Thymus (tissue), 11 donors: ENCODE measurements at regions not wholly inside any gene's neighbourhood (a gene's known extent, or its start where the extent isn't known, plus 50 kb on each side); places are given as distances from the start of the nearest gene placed in this dataset.

Experiments
- DNase-seq, 9 donors: peaks; one replicate each; pipeline ENCODE4 v3.0.0-alpha.2; 2013; ENCODE audit warnings: low spot score in 9 of 9, low read depth in 6 of 9, missing footprints in 1 of 9
- H3K27ac ChIP-seq, 2 donors: one replicate each; pipeline ENCODE4 v1.5.1; 2013; ENCODE audit warnings: control low read depth in 1 of 2, low read depth in 1 of 2, low read length in 1 of 2, mild to moderate bottlenecking in 1 of 2, moderate library complexity in 1 of 2
- H3K27me3 ChIP-seq, 2 donors: one replicate each; pipeline ENCODE4 v1.5.1; 2013; ENCODE audit warnings: low read length in 1 of 2; ENCODE audit not compliant: control insufficient read depth in 2 of 2, insufficient read depth in 1 of 2
- H3K36me3 ChIP-seq, 2 donors: one replicate each; pipeline ENCODE4 v1.5.1; 2013; ENCODE audit warnings: low read length in 1 of 2, mild to moderate bottlenecking in 1 of 2, moderate library complexity in 1 of 2; ENCODE audit not compliant: control insufficient read depth in 2 of 2, insufficient read depth in 2 of 2
- H3K4me1 ChIP-seq, 2 donors: one replicate each; pipeline ENCODE4 v1.5.1; 2013; ENCODE audit warnings: low read length in 2 of 2; ENCODE audit not compliant: control insufficient read depth in 2 of 2, insufficient read depth in 2 of 2
- H3K4me3 ChIP-seq, 2 donors: one replicate each; pipeline ENCODE4 v1.5.1; 2013; ENCODE audit warnings: low read length in 2 of 2, control low read depth in 1 of 2, mild to moderate bottlenecking in 1 of 2
- H3K9me3 ChIP-seq, 2 donors: one replicate each; pipeline ENCODE4 v1.5.1; 2013; ENCODE audit warnings: low read length in 1 of 2, mild to moderate bottlenecking in 1 of 2; ENCODE audit not compliant: control insufficient read depth in 2 of 2, insufficient read depth in 1 of 2
- WGBS: extraction: QIAGEN DNeasy Blood & Tissue Kit; methylation state at CpG from one replicate; pipeline ENCODE4 v1.1.7; 2013; 5-methylcytosine and 5-hydroxymethylcytosine counted together
- donor health status: healthy.

GRCh38 chr17:77449908-77450741 lies 309.4 kb downstream of the SEC14L1 start:
- Histone ChIP-seq H3K27me3 (no peaks in the 10 kb centered on the region), H3K4me1 (peaks cover 43 to 90% of the 10 kb centered on the region in 2 donors), H3K27ac (peak overlapping the region; percentile 92 to 97), H3K4me3 (peak overlapping the region; percentile 94 to 96), H3K36me3 (peaks cover 7 to 17% of the 10 kb centered on the region in 2 donors), H3K9me3 (peaks cover 0 to 9% of the 10 kb centered on the region in 2 donors)
- DNase-seq: no peak
- WGBS: 83% methylated on average over 23 of the region's 23 CpGs

GRCh38 chr17:77450742-77451244 lies 310.0 kb downstream of the SEC14L1 start:
- Histone ChIP-seq H3K9me3 (peaks cover 0 to 9% of the 10 kb centered on the region in 2 donors), H3K4me1 (peaks cover 45 to 90% of the 10 kb centered on the region in 2 donors), H3K36me3 (peaks cover 13 to 24% of the 10 kb centered on the region in 2 donors), H3K4me3 (peak overlapping the region; percentile 94 to 96), H3K27me3 (no peaks in the 10 kb centered on the region), H3K27ac (peak overlapping the region; percentile 92 to 97)
- 10% methylated on average over 9 of the region's 9 CpGs for WGBS
- DNase-seq: no peak

GRCh38 chr17:77451245-77451893 lies 310.6 kb downstream of the SEC14L1 start:
- no peaks in the 10 kb centered on the region for H3K27me3 ChIP-seq
- H3K4me3 ChIP-seq: peak overlapping the region; percentile 94 to 96
- peaks cover 17 to 30% of the 10 kb centered on the region in 2 donors for H3K36me3 ChIP-seq
- H3K27ac ChIP-seq: peak overlapping the region; percentile 92 to 97
- peak in 4 of 9 donors; percentile 69 to 85 (median 78) for DNase-seq
- peaks cover 0 to 9% of the 10 kb centered on the region in 2 donors for H3K9me3 ChIP-seq
- WGBS: under 1% methylated on average over 44 of the region's 44 CpGs
- H3K4me1 ChIP-seq: peaks cover 47 to 90% of the 10 kb centered on the region in 2 donors

GRCh38 chr17:77451894-77452852 lies 311.4 kb downstream of the SEC14L1 start:
- H3K4me1 ChIP-seq: peaks cover 49 to 90% of the 10 kb centered on the region in 2 donors
- H3K36me3 ChIP-seq: peaks cover 25 to 38% of the 10 kb centered on the region in 2 donors
- peak overlapping the region; percentile 94 to 96 for H3K4me3 ChIP-seq
- H3K27me3 ChIP-seq: no peaks in the 10 kb centered on the region
- peak in 1 of 9 donors; percentile 64 for DNase-seq
- H3K9me3 ChIP-seq: peaks cover 0 to 9% of the 10 kb centered on the region in 2 donors
- peak overlapping the region; percentile 92 to 97 for H3K27ac ChIP-seq
- WGBS: 3% methylated on average over 30 of the region's 30 CpGs

GRCh38 chr17:77453613-77454241 lies 313.0 kb downstream of the SEC14L1 start:
- Histone ChIP-seq H3K4me3 (peak overlapping the region; percentile 94 to 96), H3K27me3 (no peaks in the 10 kb centered on the region), H3K27ac (peak overlapping the region; percentile 92), H3K4me1 (peaks cover 59 to 90% of the 10 kb centered on the region in 2 donors), H3K9me3 (peaks cover 0 to 19% of the 10 kb centered on the region in 2 donors), H3K36me3 (peaks cover 32 to 50% of the 10 kb centered on the region in 2 donors)
- WGBS: 25% methylated on average over 15 of the region's 15 CpGs
- DNase-seq: peak in 4 of 9 donors; percentile 69 to 86 (median 71)

GRCh38 chr17:77454242-77455095 lies 313.7 kb downstream of the SEC14L1 start:
- H3K4me1 ChIP-seq: peaks cover 61 to 90% of the 10 kb centered on the region in 2 donors
- H3K4me3 ChIP-seq: peak overlapping the region; percentile 94 to 96
- no peak for DNase-seq
- H3K9me3 ChIP-seq: peaks cover 2 to 19% of the 10 kb centered on the region in 2 donors
- H3K27me3 ChIP-seq: no peaks in the 10 kb centered on the region
- peak overlapping the region; percentile 92 for H3K27ac ChIP-seq
- 42% methylated on average over 31 of the region's 31 CpGs for WGBS
- peaks cover 38 to 57% of the 10 kb centered on the region in 2 donors for H3K36me3 ChIP-seq

GRCh38 chr17:77455111-77455890 lies 314.5 kb downstream of the SEC14L1 start:
- Histone ChIP-seq H3K4me3 (peak overlapping the region; percentile 94 to 96), H3K4me1 (peaks cover 61 to 90% of the 10 kb centered on the region in 2 donors), H3K36me3 (peaks cover 38 to 58% of the 10 kb centered on the region in 2 donors), H3K27ac (peak overlapping the region; percentile 92), H3K9me3 (peaks cover 2 to 14% of the 10 kb centered on the region in 2 donors), H3K27me3 (no peaks in the 10 kb centered on the region)
- DNase-seq: no peak
- WGBS: 85% methylated on average over 25 of the region's 25 CpGs
